GM12864 (cell line): ENCODE measurements at regions not wholly inside any gene's neighbourhood (a gene's known extent, or its start where the extent isn't known, plus 50 kb on each side); places are given as distances from the start of the nearest gene placed in this dataset.

Source experiments
- DNase-seq: peaks from one replicate; pipeline ENCODE4 v3.0.0-alpha.2; 2011; ENCODE audit warnings: low read depth
- H3K4me3 ChIP-seq: 2 replicates; pipeline ENCODE4 v1.5.1; 2011; ENCODE audit warnings: mild to moderate bottlenecking, low read depth, low read length, control low read depth
- CTCF ChIP-seq: IDR thresholded peaks from 2 replicates; pipeline ENCODE4 v1.5.1; 2011; ENCODE audit warnings: low read depth, mild to moderate bottlenecking, moderate library complexity, low read length, control low read depth, inconsistent platforms; ENCODE audit errors: missing control alignments

GRCh38 chr11:134913999-134914590, 502.1 kb upstream of the B3GAT1 start:
- no peak for TF ChIP-seq CTCF
- H3K4me3 ChIP-seq = no peak overlapping the region
- DNase-seq = no peak

GRCh38 chr11:134913391-134913790, 501.3 kb upstream of the B3GAT1 start:
- TF ChIP-seq CTCF = no peak
- DNase-seq = no peak
- H3K4me3 ChIP-seq = no peak overlapping the region

- DNase-seq = no peak
- no peak overlapping the region for H3K4me3 ChIP-seq
- TF ChIP-seq CTCF = no peak
These were observed 499.6 kb upstream of the B3GAT1 start for GRCh38 chr11:134911514-134912180.

GRCh38 chr11:134908583-134908982, 496.5 kb upstream of the B3GAT1 start:
- no peak for DNase-seq
- TF ChIP-seq CTCF = no peak
- no peak overlapping the region for H3K4me3 ChIP-seq

- no peak for TF ChIP-seq CTCF
- no peak overlapping the region for H3K4me3 ChIP-seq
- DNase-seq = no peak
These were observed 495.6 kb upstream of the B3GAT1 start for GRCh38 chr11:134907636-134908035.

GRCh38 chr11:134906356-134906955, 494.4 kb upstream of the B3GAT1 start:
- no peak overlapping the region for H3K4me3 ChIP-seq
- TF ChIP-seq CTCF = no peak
- DNase-seq = no peak
